Nephron progenitor cell (in vitro differentiated cells): ENCODE measurements at regions not wholly inside any gene's neighbourhood (a gene's known extent, or its start where the extent isn't known, plus 50 kb on each side); places are given as distances from the start of the nearest gene placed in this dataset.

Experiments
- DNase-seq: peaks from one replicate; pipeline ENCODE4 v3.0.0; 2021
- H3K27ac Mint-ChIP-seq: 2 replicates; pipeline ENCODE4 v1.8.0; 2021; ENCODE audit warnings: mild to moderate bottlenecking, moderate library complexity, mixed read lengths
- H3K27me3 Mint-ChIP-seq: 2 replicates; pipeline ENCODE4 v1.8.0; 2021; ENCODE audit warnings: mild to moderate bottlenecking, low read depth, mixed read lengths; ENCODE audit not compliant: poor library complexity
- H3K36me3 Mint-ChIP-seq: 2 replicates; pipeline ENCODE4 v1.8.0; 2021; ENCODE audit warnings: low read depth, mixed read lengths
- H3K4me1 Mint-ChIP-seq: 2 replicates; pipeline ENCODE4 v1.8.0; 2021; ENCODE audit warnings: mixed read lengths
- H3K4me3 Mint-ChIP-seq: 2 replicates; pipeline ENCODE4 v1.8.0; 2021; ENCODE audit warnings: mild to moderate bottlenecking, moderate library complexity, mixed read lengths
- H3K9me3 Mint-ChIP-seq: 2 replicates; pipeline ENCODE4 v1.8.0; 2021; ENCODE audit warnings: mild to moderate bottlenecking, moderate library complexity, mixed read lengths
- CTCF ChIP-seq: fragments of 200-600 bp; sonication (generic); IDR thresholded peaks from 2 replicates; pipeline ENCODE4 v1.5.0; 2021; ENCODE audit warnings: antibody characterized with exemption

- Mint-ChIP-seq H3K27ac (no peak overlapping the region), H3K4me1 (no peaks in the 10 kb centered on the region), H3K27me3 (no peaks in the 10 kb centered on the region), H3K36me3 (peaks cover 4% of the 10 kb centered on the region), H3K9me3 (peaks cover 22% of the 10 kb centered on the region), H3K4me3 (no peak overlapping the region)
- TF ChIP-seq CTCF = no peak
- no peak for DNase-seq
Measured at GRCh38 chr6:90917376-90917775, 330.5 kb upstream of the MAP3K7 start.

- TF ChIP-seq CTCF = no peak
- Mint-ChIP-seq H3K27me3 (no peaks in the 10 kb centered on the region), H3K27ac (no peak overlapping the region), H3K36me3 (peaks cover 4% of the 10 kb centered on the region), H3K9me3 (peaks cover 22% of the 10 kb centered on the region), H3K4me3 (no peak overlapping the region), H3K4me1 (no peaks in the 10 kb centered on the region)
- DNase-seq = no peak
Measured at GRCh38 chr6:90916968-90917367, 330.1 kb upstream of the MAP3K7 start.

- no peak for TF ChIP-seq CTCF
- H3K4me3 Mint-ChIP-seq = no peak overlapping the region
- no peak overlapping the region for H3K27ac Mint-ChIP-seq
- H3K27me3 Mint-ChIP-seq = no peaks in the 10 kb centered on the region
- peaks cover 22% of the 10 kb centered on the region for H3K9me3 Mint-ChIP-seq
- no peak for DNase-seq
- peaks cover 4% of the 10 kb centered on the region for H3K36me3 Mint-ChIP-seq
- no peaks in the 10 kb centered on the region for H3K4me1 Mint-ChIP-seq
Measured at GRCh38 chr6:90915224-90915915, 328.5 kb upstream of the MAP3K7 start.

GRCh38 chr6:90914312-90914711, 327.4 kb upstream of the MAP3K7 start:
- no peak overlapping the region for H3K4me3 Mint-ChIP-seq
- no peak overlapping the region for H3K27ac Mint-ChIP-seq
- no peaks in the 10 kb centered on the region for H3K4me1 Mint-ChIP-seq
- DNase-seq = no peak
- H3K36me3 Mint-ChIP-seq = peaks cover 4% of the 10 kb centered on the region
- H3K27me3 Mint-ChIP-seq = no peaks in the 10 kb centered on the region
- no peak for TF ChIP-seq CTCF
- H3K9me3 Mint-ChIP-seq = peaks cover 22% of the 10 kb centered on the region

- Mint-ChIP-seq H3K9me3 (peaks cover 22% of the 10 kb centered on the region), H3K27me3 (no peaks in the 10 kb centered on the region), H3K4me1 (no peaks in the 10 kb centered on the region), H3K36me3 (peaks cover 4% of the 10 kb centered on the region), H3K4me3 (no peak overlapping the region), H3K27ac (no peak overlapping the region)
- no peak for TF ChIP-seq CTCF
- no peak for DNase-seq
Measured at GRCh38 chr6:90913266-90913960, 326.5 kb upstream of the MAP3K7 start.

- TF ChIP-seq CTCF = no peak
- no peak for DNase-seq
- H3K27me3 Mint-ChIP-seq = no peaks in the 10 kb centered on the region
- H3K9me3 Mint-ChIP-seq = peaks cover 20% of the 10 kb centered on the region
- H3K4me3 Mint-ChIP-seq = no peak overlapping the region
- H3K4me1 Mint-ChIP-seq = no peaks in the 10 kb centered on the region
- no peak overlapping the region for H3K27ac Mint-ChIP-seq
- H3K36me3 Mint-ChIP-seq = peaks cover 4% of the 10 kb centered on the region
Measured at GRCh38 chr6:90911642-90912041, 324.8 kb upstream of the MAP3K7 start.
